Heart right ventricle (tissue), 16 donors: ENCODE measurements at regions not wholly inside any gene's neighbourhood (a gene's known extent, or its start where the extent isn't known, plus 50 kb on each side); places are given as distances from the start of the nearest gene placed in this dataset.

Experiments
- ATAC-seq, 8 donors: fragments of 200-7000 bp; cut with Tn5 transposase; one replicate each; pipeline ENCODE4 v1.9.1; 2020; ENCODE audit warnings: mild to moderate bottlenecking in 8 of 8, moderate library complexity in 8 of 8, moderate number of reproducible peaks in 1 of 8
- DNase-seq, 2 donors: peaks; one replicate each; pipeline ENCODE4 v3.0.0-alpha.2; 2020
- H3K27ac ChIP-seq, 10 donors: fragments of 200-600 bp; sonication (generic) in 2 of 10; one replicate each; pipeline versions ENCODE4 v1.5.0 to v1.8.0; 2020 to 2022; ENCODE audit warnings: mild to moderate bottlenecking in 3 of 10
- H3K27me3 ChIP-seq, 7 donors: fragments of 200-600 bp; one replicate each; pipeline ENCODE4 v1.8.0; 2021 to 2022; ENCODE audit warnings: mild to moderate bottlenecking in 2 of 7
- H3K36me3 ChIP-seq, 9 donors: fragments of 200-600 bp; sonication (generic) in 1 of 9; one replicate each; pipeline versions ENCODE4 v1.5.0 to v1.8.0; 2020 to 2022; ENCODE audit warnings: mild to moderate bottlenecking in 2 of 9
- H3K4me1 ChIP-seq, 9 donors: fragments of 200-600 bp; sonication (generic) in 1 of 9; one replicate each; pipeline versions ENCODE4 v1.5.0 to v1.8.0; 2020 to 2022; ENCODE audit warnings: mild to moderate bottlenecking in 4 of 9
- H3K4me3 ChIP-seq, 10 donors: fragments of 200-600 bp; sonication (generic) in 2 of 10; one replicate each; pipeline versions ENCODE4 v1.5.0 to v1.8.0; 2020 to 2022; ENCODE audit warnings: mild to moderate bottlenecking in 7 of 10, moderate library complexity in 2 of 10
- H3K9me3 ChIP-seq, 11 donors: fragments of 200-600 bp in 10 of 11; sonication (generic) in 2 of 11; one replicate each; pipeline versions ENCODE4 v1.5.0 to v1.8.0; 2013 to 2022; ENCODE audit warnings: mild to moderate bottlenecking in 2 of 11, control low read depth in 1 of 11, moderate library complexity in 1 of 11
- WGBS, 2 donors: extraction: QIAGEN DNeasy Blood & Tissue Kit; methylation state at CpG; one replicate each; pipeline ENCODE4 v1.1.7; 2013; ENCODE audit warnings: inconsistent platforms in 1 of 2; 5-methylcytosine and 5-hydroxymethylcytosine counted together
- intact Hi-C, 10 donors: fragments of 100-400 bp; cut with DNase I; formaldehyde crosslinking; loops; one replicate each; pipeline versions ENCODE4 v1.11.1 to v1.14.2; 2022
- TF ChIP-seq, protein P1 (sequence below), 9 donors: fragments of 200-600 bp; sonication (generic) in 2 of 9; IDR thresholded peaks; one replicate each; pipeline versions ENCODE4 v1.5.0 to v1.8.0; 2021 to 2022; ENCODE audit warnings: antibody characterized with exemption in 9 of 9, mild to moderate bottlenecking in 5 of 9, moderate library complexity in 1 of 9
- donor health status: Arrhythmogenic right ventricular cardiomyopathy.
- donor health status: ischemic (EF 13 %, LVEDD 7.1; RV severe dilation, severe dysfunction).
- donor health status: healthy with polysubstance abuse.
- donor health status: DM: no; HTN: yes; CAD: no.
- donor health status: DM: no; HTN: no; CAD: no.
- donor health status: ischemic (EF 25% LVEDD 6.9; RV normal size, moderate dysfunction).
- donor health status: ischemic (EF 25% LVEDD 5.7; RV mildly dilated, moderate dysfunction).
- donor health status: healthy.
- donor health status: DM: yes; HTN: yes; CAD: no.
- donor health status: Ischemic cardiomyopathy.
- donor health status: ischemic (EF 35%, LVEDD 5.7; RV mildly dilated, moderate dysfunction).
- donor health status: nonischemic (EF 11% LVEDD 7.7; RV severe dilation, severe dysfunction).
- donor health status: DM: yes; HTN: yes; CAD: no.
- donor health status: PGD.
- donor health status: ischemic (EF 29% LVEDD 5.4; RV normal size, mild dysfunction).
- donor health status: nonischemic (EF 23%, LVEDD 6.1; RV moderate dilation, normal function).

- no peak for DNase-seq
- H3K36me3 ChIP-seq: no peaks in the 10 kb centered on the region
Measured at GRCh38 chr13:61850794-61851193, 435.1 kb upstream of the PCDH20 start.

GRCh38 chr13:61838568-61838967 lies 422.9 kb upstream of the PCDH20 start:
- ATAC-seq (no peak), DNase-seq (no peak)
- intact Hi-C loops: no loop called here
- TF ChIP-seq, protein P1, sequence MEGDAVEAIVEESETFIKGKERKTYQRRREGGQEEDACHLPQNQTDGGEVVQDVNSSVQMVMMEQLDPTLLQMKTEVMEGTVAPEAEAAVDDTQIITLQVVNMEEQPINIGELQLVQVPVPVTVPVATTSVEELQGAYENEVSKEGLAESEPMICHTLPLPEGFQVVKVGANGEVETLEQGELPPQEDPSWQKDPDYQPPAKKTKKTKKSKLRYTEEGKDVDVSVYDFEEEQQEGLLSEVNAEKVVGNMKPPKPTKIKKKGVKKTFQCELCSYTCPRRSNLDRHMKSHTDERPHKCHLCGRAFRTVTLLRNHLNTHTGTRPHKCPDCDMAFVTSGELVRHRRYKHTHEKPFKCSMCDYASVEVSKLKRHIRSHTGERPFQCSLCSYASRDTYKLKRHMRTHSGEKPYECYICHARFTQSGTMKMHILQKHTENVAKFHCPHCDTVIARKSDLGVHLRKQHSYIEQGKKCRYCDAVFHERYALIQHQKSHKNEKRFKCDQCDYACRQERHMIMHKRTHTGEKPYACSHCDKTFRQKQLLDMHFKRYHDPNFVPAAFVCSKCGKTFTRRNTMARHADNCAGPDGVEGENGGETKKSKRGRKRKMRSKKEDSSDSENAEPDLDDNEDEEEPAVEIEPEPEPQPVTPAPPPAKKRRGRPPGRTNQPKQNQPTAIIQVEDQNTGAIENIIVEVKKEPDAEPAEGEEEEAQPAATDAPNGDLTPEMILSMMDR (IDR thresholded peaks at IDR 0.05): no peak
- 79 to 87% methylated on average over 2 of the region's 2 CpGs for WGBS, 2 donors
- Histone ChIP-seq H3K27ac (no peak overlapping the region), H3K36me3 (no peaks in the 10 kb centered on the region), H3K27me3 (no peaks in the 10 kb centered on the region), H3K9me3 (peaks cover 0 to 1% (median 0%) of the 10 kb centered on the region in 11 donors), H3K4me1 (no peaks in the 10 kb centered on the region), H3K4me3 (no peak overlapping the region)

More at GRCh38 chr13:61850794-61851193, 435.1 kb upstream of the PCDH20 start:
- no peaks in the 10 kb centered on the region for H3K4me1 ChIP-seq
- TF ChIP-seq, protein P1 (IDR thresholded peaks at IDR 0.05): no peak
- no peak overlapping the region for H3K4me3 ChIP-seq
- no peak overlapping the region for H3K27ac ChIP-seq
- intact Hi-C loops: no loop called here
- H3K9me3 ChIP-seq: peaks cover 0 to 8% (median 0%) of the 10 kb centered on the region in 11 donors
- 73 to 81% methylated on average over 3 of the region's 3 CpGs for WGBS, 2 donors
- H3K27me3 ChIP-seq: no peaks in the 10 kb centered on the region
- ATAC-seq: no peak

DNA sequence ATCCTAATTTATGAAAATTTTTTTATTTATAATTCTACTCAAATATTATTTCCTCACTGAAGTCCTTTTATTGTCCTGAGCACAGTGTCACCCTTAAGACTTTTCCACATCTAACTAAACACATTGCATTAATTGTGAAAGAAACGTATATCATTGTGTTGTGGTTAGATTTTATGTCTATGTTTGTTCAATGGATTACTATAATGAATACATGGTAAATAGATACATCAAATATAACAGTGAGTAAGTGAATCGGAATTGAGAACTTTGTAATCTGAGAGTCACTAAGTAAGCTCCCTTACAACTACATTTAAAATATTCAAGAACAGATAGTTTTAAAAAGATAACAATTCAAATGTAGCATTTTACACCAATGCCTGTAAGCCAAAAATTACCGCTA lies 417.6 kb upstream of the PCDH20 start:
- intact Hi-C loops: no loop called here

DNA sequence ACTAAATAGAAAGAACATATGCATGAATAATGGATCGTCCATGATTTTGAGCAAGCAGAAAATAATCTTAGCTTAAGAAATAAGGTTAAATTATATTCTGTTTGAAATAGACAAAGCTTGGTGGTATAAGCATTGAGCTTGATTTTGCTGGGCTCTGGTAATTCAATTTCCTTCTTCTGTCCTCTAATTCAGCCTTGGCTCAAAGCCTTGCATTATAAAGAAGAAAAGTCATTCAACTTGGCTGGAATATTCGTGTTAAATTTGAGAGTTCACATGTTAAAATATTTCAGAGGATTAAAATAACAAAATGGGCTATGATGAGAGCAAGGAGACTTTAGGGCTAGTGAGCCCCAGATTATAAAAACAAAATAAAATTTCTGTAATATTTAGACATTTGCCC lies 415.4 kb upstream of the PCDH20 start:
- TF ChIP-seq, protein P1 (IDR thresholded peaks at IDR 0.05): no peak
- DNase-seq (no peak), ATAC-seq (no peak)
- Histone ChIP-seq H3K9me3 (peaks cover 0 to 38% (median 0%) of the 10 kb centered on the region in 11 donors), H3K4me1 (no peaks in the 10 kb centered on the region), H3K4me3 (no peak overlapping the region), H3K27me3 (no peaks in the 10 kb centered on the region), H3K36me3 (no peaks in the 10 kb centered on the region), H3K27ac (no peak overlapping the region)
- intact Hi-C loops: no loop called here
- 46 to 50% methylated on average over 2 of the region's 2 CpGs for WGBS, 2 donors

More for the DNA sequence above, 417.6 kb upstream of the PCDH20 start:
- DNase-seq: no peak
- no peak overlapping the region for H3K27ac ChIP-seq
- TF ChIP-seq, protein P1 (IDR thresholded peaks at IDR 0.05): no peak
- no peaks in the 10 kb centered on the region for H3K27me3 ChIP-seq
- no peaks in the 10 kb centered on the region for H3K36me3 ChIP-seq
- H3K4me3 ChIP-seq: no peak overlapping the region
- 81 to 92% methylated on average over 3 of the region's 3 CpGs for WGBS, 2 donors
- no peak for ATAC-seq
- H3K9me3 ChIP-seq: peaks cover 0 to 25% (median 0%) of the 10 kb centered on the region in 11 donors
- H3K4me1 ChIP-seq: no peaks in the 10 kb centered on the region
